ENCODE measurements at regions not wholly inside any gene's neighbourhood (a gene's known extent, or its start where the extent isn't known, plus 50 kb on each side); places are given as distances from the start of the nearest gene placed in this dataset.

GRCh38 chr4:29900336-29900735, 819.8 kb upstream of the PCDH7 start:
- TF ChIP-seq POLR2AphosphoS5 (IDR thresholded peaks at IDR 0.05; ENCODE audit: low read depth, low read length) (no peak), POLR2A (IDR thresholded peaks at IDR 0.05; ENCODE audit: low read depth, low read length) (no peak)
